ENCODE measurements at regions not wholly inside any gene's neighbourhood (a gene's known extent, or its start where the extent isn't known, plus 50 kb on each side); places are given as distances from the start of the nearest gene placed in this dataset.

- ATAC-seq (no peak), DNase-seq (no peak)
- no peak overlapping the region for H3K27ac ChIP-seq
- intact Hi-C loops (cut with DNase I) = no loop called here
- no peaks in the 10 kb centered on the region for H3K9me3 ChIP-seq
- H3K4me3 ChIP-seq = no peak overlapping the region
- no peak for TF ChIP-seq POLR2A (IDR thresholded peaks at IDR 0.05)
- TF ChIP-seq CTCF (IDR thresholded peaks at IDR 0.05) = no peak
- H3K27me3 ChIP-seq = no peaks in the 10 kb centered on the region
- no peaks in the 10 kb centered on the region for H3K4me1 ChIP-seq
- WGBS, 2 donors = 65 to 73% methylated on average over 1 of the region's 1 CpG
- H3K36me3 ChIP-seq (replicated peaks in 1 of 2; ENCODE audit: insufficient read depth in 1 of 2, low read depth in 2 of 2) = no peaks in the 10 kb centered on the region
These were observed 141.3 kb downstream of the GNAT3 start for GRCh38 chr7:80370587-80370986.

- Histone ChIP-seq H3K4me1 (no peaks in the 10 kb centered on the region), H3K4me3 (no peak overlapping the region), H3K9me3 (no peaks in the 10 kb centered on the region), H3K36me3 (replicated peaks in 1 of 2; ENCODE audit: insufficient read depth in 1 of 2, low read depth in 2 of 2) (no peaks in the 10 kb centered on the region), H3K27ac (no peak overlapping the region), H3K27me3 (no peaks in the 10 kb centered on the region)
- intact Hi-C loops (cut with DNase I) = no loop called here
- no peak for DNase-seq
- WGBS, 2 donors = 52 to 55% methylated on average over 7 of the region's 7 CpGs
- ATAC-seq = no peak
- TF ChIP-seq CTCF (IDR thresholded peaks at IDR 0.05) (no peak), POLR2A (IDR thresholded peaks at IDR 0.05) (no peak)
These were observed 142.5 kb downstream of the GNAT3 start for GRCh38 chr7:80369321-80369720.

GRCh38 chr7:80362677-80363076, 149.2 kb downstream of the GNAT3 start:
- H3K4me3 ChIP-seq = no peak overlapping the region
- intact Hi-C loops (cut with DNase I) = no loop called here
- 73% methylated on average over 2 of the region's 2 CpGs for WGBS, 2 donors
- no peaks in the 10 kb centered on the region for H3K27me3 ChIP-seq
- no peaks in the 10 kb centered on the region for H3K9me3 ChIP-seq
- H3K4me1 ChIP-seq = no peaks in the 10 kb centered on the region
- no peak overlapping the region for H3K27ac ChIP-seq
- H3K36me3 ChIP-seq (replicated peaks in 1 of 2; ENCODE audit: insufficient read depth in 1 of 2, low read depth in 2 of 2) = no peaks in the 10 kb centered on the region
- DNase-seq (no peak), ATAC-seq (no peak)
- TF ChIP-seq POLR2A (IDR thresholded peaks at IDR 0.05) = no peak

GRCh38 chr7:80362010-80362618, 149.8 kb downstream of the GNAT3 start:
- H3K4me3 ChIP-seq = no peak overlapping the region
- no peaks in the 10 kb centered on the region for H3K36me3 ChIP-seq (replicated peaks in 1 of 2; ENCODE audit: insufficient read depth in 1 of 2, low read depth in 2 of 2)
- intact Hi-C loops (cut with DNase I) = no loop called here
- no peaks in the 10 kb centered on the region for H3K9me3 ChIP-seq
- TF ChIP-seq POLR2A (IDR thresholded peaks at IDR 0.05) (no peak), CTCF (IDR thresholded peaks at IDR 0.05) (no peak)
- no peaks in the 10 kb centered on the region for H3K4me1 ChIP-seq
- ATAC-seq (no peak), DNase-seq (no peak)
- H3K27ac ChIP-seq = no peak overlapping the region
- WGBS, 2 donors = 51 to 53% methylated on average over 1 of the region's 1 CpG
- H3K27me3 ChIP-seq = no peaks in the 10 kb centered on the region

- no peak for TF ChIP-seq CTCF (IDR thresholded peaks at IDR 0.05)
- no peak for TF ChIP-seq POLR2A (IDR thresholded peaks at IDR 0.05)
- no peak overlapping the region for H3K27ac ChIP-seq
- WGBS, 2 donors = 57 to 61% methylated on average over 2 of the region's 2 CpGs
- H3K27me3 ChIP-seq = no peaks in the 10 kb centered on the region
- ATAC-seq (no peak), DNase-seq (no peak)
- H3K9me3 ChIP-seq = no peaks in the 10 kb centered on the region
- H3K36me3 ChIP-seq (replicated peaks in 1 of 2; ENCODE audit: insufficient read depth in 1 of 2, low read depth in 2 of 2) = no peaks in the 10 kb centered on the region
- intact Hi-C loops (cut with DNase I) = no loop called here
- no peaks in the 10 kb centered on the region for H3K4me1 ChIP-seq
- no peak overlapping the region for H3K4me3 ChIP-seq
These were observed 152.4 kb downstream of the GNAT3 start for GRCh38 chr7:80359476-80359875.

All from body of pancreas (tissue), 4 donors.